Fibroblast of lung (primary cell): ENCODE measurements at regions not wholly inside any gene's neighbourhood (a gene's known extent, or its start where the extent isn't known, plus 50 kb on each side); places are given as distances from the start of the nearest gene placed in this dataset.

Experiments used
- DNase-seq, 2 donors: peaks; one replicate each; pipeline versions ENCODE4 v3.0.0 to v3.0.0-alpha.2; 2010; ENCODE audit warnings: low read depth in 2 of 2
- H2AFZ ChIP-seq: 2 replicates; pipeline ENCODE4 v1.5.1; 2012; ENCODE audit warnings: low read length, control low read depth, inconsistent platforms
- H3K27ac ChIP-seq: 2 replicates; pipeline ENCODE4 v1.5.1; 2011; ENCODE audit warnings: low read length, control low read depth; ENCODE audit not compliant: insufficient read depth
- H3K27me3 ChIP-seq: 2 replicates; pipeline ENCODE4 v1.5.1; 2011; ENCODE audit warnings: mild to moderate bottlenecking, low read length; ENCODE audit not compliant: control insufficient read depth, insufficient read depth
- H3K36me3 ChIP-seq: 2 replicates; pipeline ENCODE4 v1.5.1; 2011; ENCODE audit warnings: low read length; ENCODE audit not compliant: control insufficient read depth, insufficient read depth
- H3K4me1 ChIP-seq: 2 replicates; pipeline ENCODE4 v1.5.1; 2011; ENCODE audit warnings: low read length; ENCODE audit not compliant: control insufficient read depth, insufficient read depth; ENCODE audit errors: extremely low read depth
- H3K4me2 ChIP-seq: 2 replicates; pipeline ENCODE4 v1.5.1; 2011; ENCODE audit warnings: low read length, control low read depth; ENCODE audit not compliant: insufficient read depth; ENCODE audit errors: extremely low read depth
- H3K4me3 ChIP-seq, 4 experiments: fragments of 200-600 bp in 1 of 4; sonication (generic) in 1 of 4; replicated peaks in 1 of 4; 2 replicates each; pipeline ENCODE4 v1.5.1; 2011 to 2016; ENCODE audit warnings: low read length in 4 of 4, low read depth in 3 of 4, mild to moderate bottlenecking in 3 of 4, control low read depth in 2 of 4, inconsistent platforms in 1 of 4, mixed read lengths in 1 of 4; ENCODE audit not compliant: insufficient read depth in 1 of 4; ENCODE audit errors: control extremely low read depth in 1 of 4
- H3K79me2 ChIP-seq: 2 replicates; pipeline ENCODE4 v1.5.1; 2012; ENCODE audit warnings: mild to moderate bottlenecking, low read length, inconsistent platforms; ENCODE audit not compliant: control insufficient read depth, insufficient read depth
- H3K9ac ChIP-seq: 2 replicates; pipeline ENCODE4 v1.5.1; 2011; ENCODE audit warnings: mild to moderate bottlenecking, low read length, control low read depth; ENCODE audit not compliant: insufficient read depth
- H3K9me3 ChIP-seq: 2 replicates; pipeline ENCODE4 v1.5.1; 2012; ENCODE audit warnings: low read depth, low read length; ENCODE audit not compliant: control insufficient read depth, insufficient read depth
- H4K20me1 ChIP-seq: 2 replicates; pipeline ENCODE4 v1.5.1; 2011; ENCODE audit warnings: low read length; ENCODE audit not compliant: control insufficient read depth, insufficient read depth; ENCODE audit errors: extremely low read depth
- CTCF ChIP-seq, 2 donors: IDR thresholded peaks in 1 of 2; conservative IDR thresholded peaks in 1 of 2; 1 replicate in 1 of 2; 2 replicates in 1 of 2; pipeline ENCODE4 v1.5.1; 2011 to 2012; ENCODE audit warnings: low read length in 2 of 2, control low read depth in 1 of 2, inconsistent platforms in 1 of 2, low read depth in 1 of 2, mild to moderate bottlenecking in 1 of 2
- EZH2 ChIP-seq: IDR thresholded peaks from 2 replicates; pipeline ENCODE4 v1.5.1; 2012; ENCODE audit warnings: low read length, control low read depth, mild to moderate bottlenecking; ENCODE audit errors: missing control alignments

- no peak overlapping the region for H3K9ac ChIP-seq
- no peak overlapping the region for H2AFZ ChIP-seq
- no peaks in the 10 kb centered on the region for H3K79me2 ChIP-seq
- no peaks in the 10 kb centered on the region for H3K36me3 ChIP-seq
- TF ChIP-seq EZH2 (no peak), CTCF (conservative IDR thresholded peaks at IDR 0.05 in 1 of 2, IDR thresholded peaks at IDR 0.05 in 1 of 2; ENCODE audit: low read depth in 1 of 2, low read length in 2 of 2) (no peak)
- H3K27me3 ChIP-seq: no peaks in the 10 kb centered on the region
- H3K4me1 ChIP-seq: no peaks in the 10 kb centered on the region
- no peak overlapping the region for H3K4me2 ChIP-seq
- H3K27ac ChIP-seq: no peak overlapping the region
- H3K9me3 ChIP-seq: no peaks in the 10 kb centered on the region
- DNase-seq: no peak
- H4K20me1 ChIP-seq: no peaks in the 10 kb centered on the region
- no peak overlapping the region for H3K4me3 ChIP-seq
These were observed 1556.8 kb downstream of the EFNA5 start for GRCh38 chr5:106113922-106114321.

DNA sequence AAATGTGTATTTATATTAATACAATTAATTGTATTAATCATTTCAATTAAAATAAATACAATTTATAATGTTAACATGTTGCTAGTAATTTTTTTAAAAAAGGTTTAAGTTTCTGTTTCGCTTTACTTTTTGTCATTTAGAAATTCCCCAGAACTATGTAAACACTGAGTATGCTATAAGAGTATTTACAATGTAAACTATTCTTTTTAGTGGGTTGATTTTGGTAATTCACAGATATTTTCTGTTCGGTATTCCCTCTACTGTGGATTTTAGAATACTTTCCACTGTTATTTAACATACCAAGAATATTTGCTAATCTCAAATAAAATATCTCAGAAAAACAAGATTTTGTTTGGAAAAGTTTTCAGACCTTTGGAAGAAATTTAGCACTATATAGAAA, 1564.4 kb downstream of the EFNA5 start:
- TF ChIP-seq EZH2: no peak
- TF ChIP-seq CTCF (conservative IDR thresholded peaks at IDR 0.05 in 1 of 2, IDR thresholded peaks at IDR 0.05 in 1 of 2; ENCODE audit: low read depth in 1 of 2, low read length in 2 of 2): no peak

DNA sequence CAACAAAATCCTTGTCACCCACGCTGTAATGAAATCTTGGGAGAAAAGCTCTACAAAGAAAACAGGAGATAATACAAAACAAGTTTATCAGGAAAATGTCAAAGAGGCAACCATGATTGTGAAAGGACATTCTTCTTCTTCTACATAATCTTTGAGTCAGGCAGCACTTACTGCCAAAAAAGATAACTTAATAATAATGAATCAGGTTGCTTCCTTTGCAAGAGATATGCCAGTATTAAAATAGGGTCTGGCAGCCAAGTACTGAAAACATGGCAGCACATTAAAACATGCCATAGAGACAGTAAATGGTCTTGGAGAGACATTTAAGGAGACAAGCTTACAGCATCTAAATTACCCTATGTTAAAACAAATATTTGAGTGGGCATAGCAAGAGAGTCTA, 1573.4 kb downstream of the EFNA5 start:
- H3K4me2 ChIP-seq: no peak overlapping the region
- no peaks in the 10 kb centered on the region for H3K9me3 ChIP-seq
- no peaks in the 10 kb centered on the region for H3K36me3 ChIP-seq
- H2AFZ ChIP-seq: no peak overlapping the region
- no peak overlapping the region for H3K27ac ChIP-seq
- TF ChIP-seq CTCF (conservative IDR thresholded peaks at IDR 0.05 in 1 of 2, IDR thresholded peaks at IDR 0.05 in 1 of 2; ENCODE audit: low read depth in 1 of 2, low read length in 2 of 2) (no peak), EZH2 (no peak)
- H3K4me1 ChIP-seq: no peaks in the 10 kb centered on the region
- no peaks in the 10 kb centered on the region for H4K20me1 ChIP-seq
- H3K9ac ChIP-seq: no peak overlapping the region
- no peaks in the 10 kb centered on the region for H3K79me2 ChIP-seq
- DNase-seq: peak; percentile 26 to 61
- no peaks in the 10 kb centered on the region for H3K27me3 ChIP-seq
- H3K4me3 ChIP-seq: no peak overlapping the region

More for the DNA sequence above, 1564.4 kb downstream of the EFNA5 start:
- peak in 1 of 2 donors; percentile 34 for DNase-seq
- Histone ChIP-seq H3K9ac (no peak overlapping the region), H3K27ac (no peak overlapping the region), H4K20me1 (no peaks in the 10 kb centered on the region), H3K4me1 (no peaks in the 10 kb centered on the region), H3K27me3 (no peaks in the 10 kb centered on the region), H3K9me3 (no peaks in the 10 kb centered on the region), H3K79me2 (no peaks in the 10 kb centered on the region), H3K36me3 (no peaks in the 10 kb centered on the region), H3K4me3 (no peak overlapping the region), H3K4me2 (peak overlapping the region; percentile 59), H2AFZ (no peak overlapping the region)
